HepG2 (cell line): ENCODE measurements at regions not wholly inside any gene's neighbourhood (a gene's known extent, or its start where the extent isn't known, plus 50 kb on each side); places are given as distances from the start of the nearest gene placed in this dataset.

Source experiments
- ATAC-seq: fragments of 200-7000 bp; cut with Tn5 transposase; 3 replicates; pipeline ENCODE4 v1.9.1; 2020; ENCODE audit warnings: mild to moderate bottlenecking, moderate library complexity
- BruUV-seq: library from RNA; stranded (reverse); fragments of 400-500 nt; replicated peaks from 2 replicates; lab custom pipeline; 2021; lab: Mats Ljungman, UMichigan
- CTCF ChIA-PET: fragments of 300-600 bp; formaldehyde crosslinking; extraction: SDS; loops from one replicate; lab custom pipeline; 2021; ENCODE audit warnings: low total read pairs, inconsistent platforms, low intra/inter-chr PET ratio; lab: Yijun Ruan, JAX
- POLR2A ChIA-PET: fragments of 350-600 bp; sonication (Branson Sonifier 250); formaldehyde crosslinking; loops from one replicate; lab custom pipeline; 2020; ENCODE audit warnings: antibody characterized with exemption, inconsistent platforms; lab: Yijun Ruan, JAX
- DNase-seq: peaks from one replicate; pipeline ENCODE4 v3.0.0-alpha.2; 2015; ENCODE audit warnings: low spot score
- FAIRE-seq: peaks from 3 replicates; lab custom pipeline; 2011; peaks lifted over from hg19 to GRCh38; lab: Jason Lieb, UNC
- H2AFZ ChIP-seq: one replicate; pipeline ENCODE4 v1.6.1; 2011; ENCODE audit warnings: low read length, inconsistent platforms
- H3K27ac ChIP-seq: fragments of 300-600 bp; 3 replicates; pipeline ENCODE4 v1.8.0; 2011; ENCODE audit warnings: mixed run types, mild to moderate bottlenecking, mixed read lengths, low read length, inconsistent platforms; ENCODE audit not compliant: insufficient read depth; ENCODE audit errors: extremely low read length
- H3K27me3 ChIP-seq, 2 experiments: fragments of 200-600 bp in 1 of 2; 2 replicates in 1 of 2; 3 replicates in 1 of 2; pipeline versions ENCODE4 v1.6.0 to v1.8.0; 2011; ENCODE audit warnings: low read length in 2 of 2, mild to moderate bottlenecking in 2 of 2, moderate library complexity in 2 of 2, inconsistent platforms in 1 of 2; ENCODE audit not compliant: insufficient read depth in 2 of 2, control insufficient read depth in 1 of 2
- H3K36me3 ChIP-seq, 2 experiments: fragments of 200-600 bp in 1 of 2; replicated peaks in 1 of 2; 2 replicates in 1 of 2; 3 replicates in 1 of 2; pipeline versions ENCODE4 v1.5.1 to v1.8.0; 2011; ENCODE audit warnings: low read length in 2 of 2, inconsistent platforms in 1 of 2; ENCODE audit not compliant: insufficient read depth in 2 of 2, control insufficient read depth in 1 of 2
- H3K4me1 ChIP-seq: 2 replicates; pipeline ENCODE4 v1.5.1; 2012; ENCODE audit warnings: low read length, inconsistent platforms; ENCODE audit not compliant: insufficient read depth
- H3K4me2 ChIP-seq: 2 replicates; pipeline ENCODE4 v1.6.0; 2011; ENCODE audit warnings: low read depth, low read length, inconsistent platforms
- H3K4me3 ChIP-seq, 3 experiments: fragments of 200-600 bp in 1 of 3; sonication (generic), shearing (Covaris generic) in 1 of 3; replicated peaks in 1 of 3; 2 replicates each; pipeline ENCODE4 v1.5.1; 2011 to 2016; ENCODE audit warnings: low read length in 3 of 3, inconsistent platforms in 2 of 3, low read depth in 2 of 3, mild to moderate bottlenecking in 2 of 3, control low read depth in 1 of 3, mixed read lengths in 1 of 3; ENCODE audit not compliant: insufficient read depth in 1 of 3
- H3K79me2 ChIP-seq: one replicate; pipeline ENCODE4 v1.6.1; 2011; ENCODE audit warnings: low read length, inconsistent platforms; ENCODE audit not compliant: insufficient read depth
- H3K9ac ChIP-seq: 2 replicates; pipeline ENCODE4 v1.6.0; 2011; ENCODE audit warnings: mild to moderate bottlenecking, low read depth, low read length, inconsistent platforms; ENCODE audit not compliant: insufficient read depth
- H3K9me3 ChIP-seq: 2 replicates; pipeline ENCODE4 v1.5.1; 2012; ENCODE audit warnings: mild to moderate bottlenecking, low read length
- H4K20me1 ChIP-seq: 2 replicates; pipeline ENCODE4 v1.6.0; 2011; ENCODE audit warnings: inconsistent platforms, mild to moderate bottlenecking, low read length, moderate library complexity; ENCODE audit not compliant: insufficient read depth
- GZF1 ChIP-seq: sonication (generic); formaldehyde crosslinking; IDR thresholded peaks from 2 replicates; pipeline ENCODE4 v1.5.1; 2020; ENCODE audit warnings: mild to moderate bottlenecking, missing genetic modification reagents
- MAFF ChIP-seq: IDR thresholded peaks from 2 replicates; pipeline ENCODE4 v1.6.1; 2011; ENCODE audit warnings: low read depth, low read length, improper control_type of control experiment
- MAFK ChIP-seq, 2 experiments: IDR thresholded peaks in 1 of 2; conservative IDR thresholded peaks in 1 of 2; 2 replicates each; pipeline ENCODE4 v1.6.1; 2011; ENCODE audit warnings: improper control_type of control experiment in 2 of 2, low read length in 2 of 2
- POLR2A ChIP-seq, 2 experiments: IDR thresholded peaks; 2 replicates each; pipeline ENCODE4 v1.6.1; 2011; ENCODE audit warnings: low read depth in 2 of 2, low read length in 2 of 2, mild to moderate bottlenecking in 1 of 2, moderate library complexity in 1 of 2; ENCODE audit not compliant: insufficient read depth in 1 of 2
- STAG1 ChIP-seq: sonication (generic); formaldehyde crosslinking; IDR thresholded peaks from 2 replicates; pipeline ENCODE4 v1.4.0; 2020; ENCODE audit warnings: missing genetic modification reagents
- WGBS: methylation state at CpG from one replicate; pipeline ENCODE4 v1.1.6; 2017; ENCODE audit warnings: low lambda C conversion rate; 5-methylcytosine and 5-hydroxymethylcytosine counted together
- in situ Hi-C: cut with HindIII; loops from 2 replicates; pipeline ENCODE4 v1.10.0; 2017; ENCODE audit warnings: low pct_unique_long_range_greater_than_20kb; ENCODE audit not compliant: extremely low pct_ligation_motif_present
- intact Hi-C: fragments of 100-400 bp; cut with micrococcal nuclease; formaldehyde crosslinking; loops from one replicate; pipeline ENCODE4 v1.10.0; 2022; ENCODE audit not compliant: unreplicated experiment

DNA sequence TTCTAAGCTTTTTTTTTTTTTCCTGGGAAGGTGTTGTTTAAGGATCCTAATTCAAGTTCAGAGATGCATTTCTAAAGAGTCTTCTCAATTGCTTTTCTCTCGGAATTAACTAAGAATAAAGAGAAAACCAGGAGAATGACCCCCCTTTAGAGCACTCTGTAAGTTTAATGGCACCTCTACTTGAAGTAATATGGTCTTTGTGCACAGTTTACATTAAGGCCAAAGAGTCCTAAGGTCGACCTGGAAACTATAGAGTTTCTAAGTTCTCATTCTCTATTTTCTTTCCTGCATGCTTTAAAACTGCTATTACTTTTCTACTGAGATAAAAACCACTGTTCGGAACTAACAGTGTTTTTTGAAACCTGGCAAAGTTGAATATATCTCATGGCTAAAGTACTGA, 923.1 kb upstream of the CDH10 start:
- ChIA-PET CTCF (no interaction called here), POLR2A (no interaction called here)
- H2AFZ ChIP-seq, result no peak overlapping the region
- no peaks in the 10 kb centered on the region for H3K36me3 ChIP-seq
- H3K4me2 ChIP-seq, result no peak overlapping the region
- H3K4me1 ChIP-seq, result no peaks in the 10 kb centered on the region
- WGBS, result 0% methylated on average over 3 of the region's 3 CpGs
- no TSS peak for BruUV-seq
- TF ChIP-seq GZF1 (CRISPR knock-in tag) (0 out of 2 replicates have a peak, but pooled peaks have one; percentile 55), POLR2A (IDR thresholded peaks at IDR 0.05; ENCODE audit: insufficient read depth in 1 of 2, low read depth in 2 of 2, low read length in 2 of 2) (no peak)
- no peaks in the 10 kb centered on the region for H3K27me3 ChIP-seq
- FAIRE-seq, result no peak
- no peak overlapping the region for H3K4me3 ChIP-seq
- in situ Hi-C loops (no loop called here), intact Hi-C loops (no loop called here)
- no peak for ATAC-seq
- DNase-seq, result no peak
- no peak overlapping the region for H3K27ac ChIP-seq
- H3K79me2 ChIP-seq, result no peaks in the 10 kb centered on the region
- no peak overlapping the region for H3K9ac ChIP-seq
- no peaks in the 10 kb centered on the region for H4K20me1 ChIP-seq
- peaks cover 54% of the 10 kb centered on the region for H3K9me3 ChIP-seq

DNA sequence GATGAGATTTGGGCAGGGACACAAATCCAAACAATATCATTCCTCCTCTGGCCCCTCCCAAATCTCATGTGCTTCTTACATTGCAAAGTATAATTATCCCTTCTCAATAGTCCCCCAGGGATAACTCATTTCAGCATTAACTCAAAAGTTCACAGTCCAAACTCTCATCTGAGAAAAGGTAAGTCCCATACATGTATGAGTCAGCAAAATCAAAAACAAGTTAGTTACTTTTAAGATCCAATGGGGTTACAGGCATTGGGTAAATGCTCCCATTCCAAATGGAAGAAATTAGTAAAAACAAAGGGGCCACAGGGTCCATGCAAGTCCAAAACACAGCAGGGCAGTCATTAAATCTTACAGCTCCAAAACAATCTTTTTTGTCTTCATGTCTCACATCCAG, 917.9 kb upstream of the CDH10 start:
- H4K20me1 ChIP-seq, result no peaks in the 10 kb centered on the region
- H3K4me3 ChIP-seq, result no peak overlapping the region
- H3K4me2 ChIP-seq, result no peak overlapping the region
- no peak overlapping the region for H2AFZ ChIP-seq
- ChIA-PET POLR2A (no interaction called here), CTCF (no interaction called here)
- intact Hi-C loops, result no loop called here
- H3K27ac ChIP-seq, result no peak overlapping the region
- ATAC-seq (no peak), DNase-seq (no peak), FAIRE-seq (no peak)
- H3K79me2 ChIP-seq, result no peaks in the 10 kb centered on the region
- no peak overlapping the region for H3K9ac ChIP-seq
- BruUV-seq, result no TSS peak
- in situ Hi-C loops, result no loop called here
- TF ChIP-seq MAFF (peak; percentile 39; the same call in 1 of the 2 replicates), MAFK (conservative IDR thresholded peaks at IDR 0.05 in 1 of 2, IDR thresholded peaks at IDR 0.05 in 1 of 2; ENCODE audit: low read length in 2 of 2) (peak; percentile 53 to 81), STAG1 (CRISPR knock-in tag) (no peak)
- H3K27me3 ChIP-seq, result no peaks in the 10 kb centered on the region
- H3K4me1 ChIP-seq, result no peaks in the 10 kb centered on the region
- H3K9me3 ChIP-seq, result peaks cover 42% of the 10 kb centered on the region
- H3K36me3 ChIP-seq, result no peaks in the 10 kb centered on the region
